ENCODE measurements at regions not wholly inside any gene's neighbourhood (a gene's known extent, or its start where the extent isn't known, plus 50 kb on each side); places are given as distances from the start of the nearest gene placed in this dataset.

GRCh38 chr6:105966481-105966880 is 119.7 kb upstream of the PRDM1 start:
- no peak for DNase-seq (ENCODE audit: low read depth in 2 of 3, low spot score in 1 of 3)

GRCh38 chr6:105964979-105965760 is 121.0 kb upstream of the PRDM1 start:
- no peak for DNase-seq (ENCODE audit: low read depth in 2 of 3, low spot score in 1 of 3)

- no peak for DNase-seq (ENCODE audit: low read depth in 2 of 3, low spot score in 1 of 3)
These were observed 132.0 kb upstream of the PRDM1 start for GRCh38 chr6:105954148-105954547.

- no peak for DNase-seq (ENCODE audit: low read depth in 2 of 3, low spot score in 1 of 3)
These were observed 133.1 kb upstream of the PRDM1 start for GRCh38 chr6:105952772-105953690.

GRCh38 chr6:105952326-105952725 is 133.8 kb upstream of the PRDM1 start:
- DNase-seq (ENCODE audit: low read depth in 2 of 3, low spot score in 1 of 3): no peak

- no peak for DNase-seq (ENCODE audit: low read depth in 2 of 3, low spot score in 1 of 3)
These were observed 134.8 kb upstream of the PRDM1 start for GRCh38 chr6:105951322-105951721.

- no peak for DNase-seq (ENCODE audit: low read depth in 2 of 3, low spot score in 1 of 3)
These were observed 136.3 kb upstream of the PRDM1 start for GRCh38 chr6:105949869-105950268.

GRCh38 chr6:105943514-105943913 is 142.6 kb upstream of the PRDM1 start:
- DNase-seq (ENCODE audit: low read depth in 2 of 3, low spot score in 1 of 3): no peak

- no peak for DNase-seq (ENCODE audit: low read depth in 2 of 3, low spot score in 1 of 3)
These were observed 144.3 kb upstream of the PRDM1 start for GRCh38 chr6:105941621-105942412.

GRCh38 chr6:105940990-105941389 is 145.1 kb upstream of the PRDM1 start:
- DNase-seq (ENCODE audit: low read depth in 2 of 3, low spot score in 1 of 3): no peak

- no peak for DNase-seq (ENCODE audit: low read depth in 2 of 3, low spot score in 1 of 3)
These were observed 149.2 kb upstream of the PRDM1 start for GRCh38 chr6:105936972-105937371.

GRCh38 chr6:105935416-105935815 is 150.7 kb upstream of the PRDM1 start:
- no peak for DNase-seq (ENCODE audit: low read depth in 2 of 3, low spot score in 1 of 3)

GRCh38 chr6:105934708-105935107 is 151.4 kb upstream of the PRDM1 start:
- DNase-seq (ENCODE audit: low read depth in 2 of 3, low spot score in 1 of 3): no peak

- DNase-seq (ENCODE audit: low read depth in 2 of 3, low spot score in 1 of 3): no peak
These were observed 153.7 kb upstream of the PRDM1 start for GRCh38 chr6:105932440-105932839.

- no peak for DNase-seq (ENCODE audit: low read depth in 2 of 3, low spot score in 1 of 3)
These were observed 156.5 kb upstream of the PRDM1 start for GRCh38 chr6:105929626-105930025.

- no peak for DNase-seq (ENCODE audit: low read depth in 2 of 3, low spot score in 1 of 3)
These were observed 159.8 kb upstream of the PRDM1 start for GRCh38 chr6:105926318-105926717.

- no peak for DNase-seq (ENCODE audit: low read depth in 2 of 3, low spot score in 1 of 3)
These were observed 160.4 kb upstream of the PRDM1 start for GRCh38 chr6:105925706-105926105.

- no peak for DNase-seq (ENCODE audit: low read depth in 2 of 3, low spot score in 1 of 3)
These were observed 164.4 kb upstream of the PRDM1 start for GRCh38 chr6:105921781-105922180.

- no peak for DNase-seq (ENCODE audit: low read depth in 2 of 3, low spot score in 1 of 3)
These were observed 166.1 kb upstream of the PRDM1 start for GRCh38 chr6:105920071-105920470.

GRCh38 chr6:105917038-105917695 is 169.0 kb upstream of the PRDM1 start:
- no peak for DNase-seq (ENCODE audit: low read depth in 2 of 3, low spot score in 1 of 3)

- no peak for DNase-seq (ENCODE audit: low read depth in 2 of 3, low spot score in 1 of 3)
These were observed 175.0 kb upstream of the PRDM1 start for GRCh38 chr6:105911106-105911629.

Data from stimulated activated CD4-positive, alpha-beta T cell treated with anti-CD3 and anti-CD28 coated beads, Interleukin-12 subunit alpha, Interleukin-12 subunit beta, amount 100 ng/mL, for 48 hours (primary cell).